ENCODE measurements at regions not wholly inside any gene's neighbourhood (a gene's known extent, or its start where the extent isn't known, plus 50 kb on each side); places are given as distances from the start of the nearest gene placed in this dataset.

DNA sequence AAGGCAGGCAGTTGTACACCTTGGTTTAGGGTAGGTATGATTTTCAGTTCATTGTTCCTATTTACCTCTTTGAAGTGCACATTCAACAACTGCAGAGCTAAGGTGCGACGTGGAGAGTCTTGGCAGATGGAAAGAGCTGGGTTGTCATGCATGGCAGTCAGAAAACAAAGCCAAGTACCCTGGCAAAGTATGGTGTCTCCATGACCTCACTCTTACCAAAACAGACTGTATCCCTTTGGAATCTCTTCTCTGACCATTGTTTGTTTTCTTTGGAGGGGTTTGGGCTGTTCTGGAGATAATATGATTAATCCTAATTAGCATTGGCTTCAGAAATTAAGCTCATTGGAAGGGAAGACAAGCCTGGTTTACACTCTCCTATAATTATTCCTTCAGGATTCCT lies 665.7 kb downstream of the DNAH5 start:
- Histone ChIP-seq H3K4me3 (ENCODE audit: low read depth, low read length) (no peak overlapping the region), H3K9me3 (ENCODE audit: control insufficient read depth, insufficient read depth, low read depth, low read length) (no peaks in the 10 kb centered on the region), H3K27me3 (ENCODE audit: control insufficient read depth, insufficient read depth, low read length) (no peaks in the 10 kb centered on the region), H3K4me1 (ENCODE audit: control insufficient read depth, insufficient read depth, low read length) (no peaks in the 10 kb centered on the region), H3K36me3 (ENCODE audit: control insufficient read depth, insufficient read depth, low read length) (no peaks in the 10 kb centered on the region), H3K9ac (ENCODE audit: low read length) (no peak overlapping the region), H3K27ac (ENCODE audit: low read depth, low read length) (no peak overlapping the region)

DNA sequence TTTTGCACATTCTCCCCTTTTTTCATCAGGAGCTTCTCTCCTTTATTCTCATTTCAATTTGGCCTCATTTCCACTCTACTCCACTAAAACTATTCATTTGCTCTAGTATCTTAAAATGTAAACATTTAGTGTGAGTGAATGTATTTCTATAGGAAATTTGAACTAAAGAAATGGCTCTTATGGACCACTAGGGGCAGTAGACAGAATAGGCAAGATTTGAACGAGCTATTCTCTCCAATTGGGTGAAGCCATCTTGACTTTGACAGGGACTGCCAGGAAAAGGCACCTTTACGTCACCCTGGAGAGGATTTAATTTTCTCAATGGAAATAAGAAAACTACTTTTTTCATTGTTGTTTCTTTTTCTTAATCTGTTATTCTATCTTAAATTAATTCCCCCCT lies 666.3 kb downstream of the DNAH5 start:
- no peak overlapping the region for H3K9ac ChIP-seq (ENCODE audit: low read length)
- H3K4me3 ChIP-seq (ENCODE audit: low read depth, low read length), result no peak overlapping the region
- no peaks in the 10 kb centered on the region for H3K9me3 ChIP-seq (ENCODE audit: control insufficient read depth, insufficient read depth, low read depth, low read length)
- no peaks in the 10 kb centered on the region for H3K36me3 ChIP-seq (ENCODE audit: control insufficient read depth, insufficient read depth, low read length)
- no peaks in the 10 kb centered on the region for H3K4me1 ChIP-seq (ENCODE audit: control insufficient read depth, insufficient read depth, low read length)
- no peaks in the 10 kb centered on the region for H3K27me3 ChIP-seq (ENCODE audit: control insufficient read depth, insufficient read depth, low read length)
- H3K27ac ChIP-seq (ENCODE audit: low read depth, low read length), result no peak overlapping the region

DNA sequence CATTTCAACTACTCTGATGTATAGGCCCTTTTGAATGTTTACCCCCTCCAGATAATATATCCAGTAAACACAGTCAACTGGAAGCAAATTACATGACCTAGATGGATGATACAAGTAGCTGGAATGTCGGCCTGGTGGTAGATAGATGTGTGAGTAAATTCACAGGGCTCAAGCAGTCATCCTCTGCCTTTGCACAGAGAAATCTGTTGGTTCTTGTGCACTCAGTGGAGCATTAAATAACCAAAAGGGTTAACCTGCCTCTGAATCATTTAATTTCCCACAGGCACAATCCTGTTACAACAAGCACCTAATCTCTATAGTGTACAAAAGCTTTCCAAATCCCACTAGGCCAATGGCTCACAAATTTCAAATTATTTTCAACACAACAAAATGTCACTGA lies 668.3 kb downstream of the DNAH5 start:
- Histone ChIP-seq H3K4me1 (ENCODE audit: control insufficient read depth, insufficient read depth, low read length) (no peaks in the 10 kb centered on the region), H3K4me3 (ENCODE audit: low read depth, low read length) (no peak overlapping the region), H3K9ac (ENCODE audit: low read length) (no peak overlapping the region), H3K9me3 (ENCODE audit: control insufficient read depth, insufficient read depth, low read depth, low read length) (no peaks in the 10 kb centered on the region), H3K27me3 (ENCODE audit: control insufficient read depth, insufficient read depth, low read length) (no peaks in the 10 kb centered on the region), H3K36me3 (ENCODE audit: control insufficient read depth, insufficient read depth, low read length) (no peaks in the 10 kb centered on the region), H3K27ac (ENCODE audit: low read depth, low read length) (no peak overlapping the region)

DNA sequence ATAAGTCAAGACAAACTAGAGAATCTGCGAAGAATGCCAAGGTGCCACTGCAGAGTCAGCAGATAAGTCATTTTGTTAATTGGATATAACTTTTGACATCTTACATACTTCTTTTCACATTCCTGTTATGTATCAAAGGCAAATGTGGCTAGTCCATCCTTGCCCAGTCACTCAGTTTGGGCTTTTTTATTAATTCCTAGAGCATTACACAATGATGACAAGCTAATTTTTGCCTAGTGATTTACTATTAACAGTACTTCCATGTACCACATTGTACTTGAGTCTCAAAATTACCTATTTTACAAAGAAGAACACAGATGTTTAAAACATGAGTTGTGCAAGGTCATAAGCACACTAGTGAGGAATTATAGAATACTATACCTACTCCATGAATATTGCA lies 680.8 kb downstream of the DNAH5 start:
- Histone ChIP-seq H3K27me3 (ENCODE audit: control insufficient read depth, insufficient read depth, low read length) (no peaks in the 10 kb centered on the region), H3K27ac (ENCODE audit: low read depth, low read length) (no peak overlapping the region), H3K9ac (ENCODE audit: low read length) (no peak overlapping the region), H3K4me3 (ENCODE audit: low read depth, low read length) (no peak overlapping the region), H3K36me3 (ENCODE audit: control insufficient read depth, insufficient read depth, low read length) (no peaks in the 10 kb centered on the region), H3K9me3 (ENCODE audit: control insufficient read depth, insufficient read depth, low read depth, low read length) (no peaks in the 10 kb centered on the region), H3K4me1 (ENCODE audit: control insufficient read depth, insufficient read depth, low read length) (no peaks in the 10 kb centered on the region)

DNA sequence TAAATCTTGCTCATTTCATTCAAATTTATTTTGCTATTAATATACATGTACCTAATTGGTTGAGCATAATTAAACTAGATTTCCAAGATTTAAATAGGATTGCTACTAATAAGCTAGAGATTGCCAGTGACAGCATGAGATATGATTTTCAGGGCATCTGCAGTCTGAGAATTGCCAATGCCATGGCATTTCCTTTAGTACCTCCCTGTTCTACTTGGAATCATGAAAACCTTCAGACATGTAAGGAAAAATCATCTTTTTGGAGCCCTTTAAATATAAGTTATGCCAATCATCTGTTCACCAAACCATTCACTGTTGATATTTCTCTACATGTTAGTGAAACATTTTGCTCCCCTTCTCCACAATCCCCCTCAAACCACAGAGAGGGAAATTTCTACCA lies 691.4 kb downstream of the DNAH5 start:
- no peak overlapping the region for H3K27ac ChIP-seq (ENCODE audit: low read depth, low read length)

DNA sequence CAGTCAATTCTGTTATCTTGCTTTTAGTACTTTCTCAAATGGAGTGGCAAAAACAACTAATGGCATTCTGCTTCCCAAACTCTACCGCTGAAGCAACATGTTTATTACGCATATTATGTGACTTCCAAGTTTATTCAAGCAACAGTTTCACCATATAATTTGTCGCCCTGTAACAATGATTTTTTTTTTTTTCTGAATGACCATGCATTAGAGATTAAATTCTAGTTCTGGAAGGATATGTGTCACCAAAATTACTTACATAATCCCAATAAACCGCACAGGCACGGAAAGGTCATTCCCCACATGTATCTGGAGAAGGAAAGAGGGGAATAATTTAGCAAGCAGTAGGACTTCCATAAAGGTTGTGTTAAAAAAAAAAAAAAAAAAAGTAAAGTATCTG lies 691.8 kb downstream of the DNAH5 start:
- Histone ChIP-seq H3K4me1 (ENCODE audit: control insufficient read depth, insufficient read depth, low read length) (no peaks in the 10 kb centered on the region), H3K4me3 (ENCODE audit: low read depth, low read length) (no peak overlapping the region), H3K27me3 (ENCODE audit: control insufficient read depth, insufficient read depth, low read length) (no peaks in the 10 kb centered on the region), H3K9me3 (ENCODE audit: control insufficient read depth, insufficient read depth, low read depth, low read length) (no peaks in the 10 kb centered on the region), H3K9ac (ENCODE audit: low read length) (no peak overlapping the region), H3K27ac (ENCODE audit: low read depth, low read length) (no peak overlapping the region), H3K36me3 (ENCODE audit: control insufficient read depth, insufficient read depth, low read length) (no peaks in the 10 kb centered on the region)

More for the DNA sequence above, 691.4 kb downstream of the DNAH5 start:
- H3K4me1 ChIP-seq (ENCODE audit: control insufficient read depth, insufficient read depth, low read length), result no peaks in the 10 kb centered on the region
- H3K36me3 ChIP-seq (ENCODE audit: control insufficient read depth, insufficient read depth, low read length), result no peaks in the 10 kb centered on the region
- H3K27me3 ChIP-seq (ENCODE audit: control insufficient read depth, insufficient read depth, low read length), result no peaks in the 10 kb centered on the region
- no peak overlapping the region for H3K9ac ChIP-seq (ENCODE audit: low read length)
- no peaks in the 10 kb centered on the region for H3K9me3 ChIP-seq (ENCODE audit: control insufficient read depth, insufficient read depth, low read depth, low read length)
- H3K4me3 ChIP-seq (ENCODE audit: low read depth, low read length), result no peak overlapping the region

DNA sequence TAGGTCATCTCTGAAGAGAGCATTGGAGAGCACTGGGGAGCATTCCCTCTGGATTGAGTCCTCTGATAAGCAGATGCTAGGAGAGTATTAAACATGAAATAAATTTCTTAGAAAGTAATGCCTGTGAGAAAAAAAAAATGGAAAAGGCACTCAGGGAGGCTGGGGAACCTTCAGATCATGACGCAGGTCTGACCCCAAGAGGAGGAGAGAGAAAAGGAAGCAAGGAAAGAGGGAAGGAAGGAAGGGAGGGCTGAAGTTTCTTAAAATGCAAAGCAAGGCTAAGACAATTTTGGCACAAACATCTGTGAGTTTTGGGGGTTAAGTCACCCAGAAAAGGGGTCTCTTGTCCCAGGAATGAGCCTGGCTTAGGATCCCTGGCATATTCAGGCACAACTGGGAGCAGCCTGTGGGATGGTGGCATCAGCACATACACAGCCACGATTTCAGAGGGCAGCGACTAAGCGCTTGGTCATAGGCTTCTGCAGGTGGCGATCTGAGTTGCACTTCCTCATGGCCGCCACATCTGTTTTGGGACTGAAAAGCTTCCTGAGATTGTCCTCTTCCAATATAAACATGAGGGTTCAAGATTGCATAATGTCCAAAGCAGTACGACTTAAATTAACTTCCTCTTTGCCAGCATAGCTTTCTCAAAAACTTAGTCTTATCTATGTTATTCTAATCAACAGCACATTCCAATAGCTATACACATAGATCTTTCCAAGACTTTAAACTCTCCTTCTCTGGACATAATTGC lies 692.7 kb downstream of the DNAH5 start:
- Histone ChIP-seq H3K4me1 (ENCODE audit: control insufficient read depth, insufficient read depth, low read length) (no peaks in the 10 kb centered on the region), H3K4me3 (ENCODE audit: low read depth, low read length) (no peak overlapping the region), H3K27me3 (ENCODE audit: control insufficient read depth, insufficient read depth, low read length) (no peaks in the 10 kb centered on the region), H3K9ac (ENCODE audit: low read length) (no peak overlapping the region), H3K9me3 (ENCODE audit: control insufficient read depth, insufficient read depth, low read depth, low read length) (no peaks in the 10 kb centered on the region), H3K27ac (ENCODE audit: low read depth, low read length) (no peak overlapping the region), H3K36me3 (ENCODE audit: control insufficient read depth, insufficient read depth, low read length) (no peaks in the 10 kb centered on the region)

DNA sequence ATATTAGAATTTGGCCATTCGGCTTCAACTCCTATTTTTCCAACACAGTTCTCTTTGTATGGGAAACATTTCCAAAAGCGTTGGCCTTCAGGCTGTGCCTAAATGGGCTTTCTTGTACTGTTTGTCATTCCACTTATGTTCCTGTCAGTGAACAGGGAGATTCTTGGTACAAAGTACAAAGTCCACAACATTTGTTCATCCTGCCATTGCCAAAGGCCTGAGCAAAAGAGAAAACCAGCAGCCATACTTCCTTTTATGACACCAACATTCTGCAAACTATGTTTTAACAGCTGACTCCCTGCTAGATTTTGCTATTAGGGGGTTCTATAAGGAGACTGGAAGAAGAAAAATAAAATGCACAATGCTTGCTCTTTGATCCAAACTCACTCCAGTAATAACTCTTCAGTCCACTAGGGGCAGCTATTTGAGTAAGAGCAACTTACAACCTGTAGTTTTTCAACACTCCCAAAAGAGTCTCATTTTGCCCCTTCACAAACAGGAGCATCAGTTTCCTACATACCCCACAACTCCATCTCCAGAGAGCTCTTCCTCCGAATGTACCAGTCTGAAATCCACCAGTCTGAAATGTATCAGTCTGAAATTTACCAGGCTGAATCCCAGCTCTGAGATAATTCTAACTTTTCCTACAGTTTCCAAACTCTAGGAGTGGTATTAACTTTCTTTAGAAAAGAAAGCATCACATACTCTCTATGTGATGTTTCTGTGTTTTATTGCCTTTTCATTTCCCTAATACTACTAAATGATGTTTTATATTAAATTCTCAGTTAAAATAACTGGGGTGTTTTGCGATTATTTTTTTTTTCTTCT lies 693.8 kb downstream of the DNAH5 start:
- Histone ChIP-seq H3K27ac (ENCODE audit: low read depth, low read length) (no peak overlapping the region), H3K9ac (ENCODE audit: low read length) (no peak overlapping the region), H3K36me3 (ENCODE audit: control insufficient read depth, insufficient read depth, low read length) (no peaks in the 10 kb centered on the region), H3K9me3 (ENCODE audit: control insufficient read depth, insufficient read depth, low read depth, low read length) (no peaks in the 10 kb centered on the region), H3K27me3 (ENCODE audit: control insufficient read depth, insufficient read depth, low read length) (no peaks in the 10 kb centered on the region), H3K4me3 (ENCODE audit: low read depth, low read length) (no peak overlapping the region), H3K4me1 (ENCODE audit: control insufficient read depth, insufficient read depth, low read length) (peaks cover 6% of the 10 kb centered on the region)

DNA sequence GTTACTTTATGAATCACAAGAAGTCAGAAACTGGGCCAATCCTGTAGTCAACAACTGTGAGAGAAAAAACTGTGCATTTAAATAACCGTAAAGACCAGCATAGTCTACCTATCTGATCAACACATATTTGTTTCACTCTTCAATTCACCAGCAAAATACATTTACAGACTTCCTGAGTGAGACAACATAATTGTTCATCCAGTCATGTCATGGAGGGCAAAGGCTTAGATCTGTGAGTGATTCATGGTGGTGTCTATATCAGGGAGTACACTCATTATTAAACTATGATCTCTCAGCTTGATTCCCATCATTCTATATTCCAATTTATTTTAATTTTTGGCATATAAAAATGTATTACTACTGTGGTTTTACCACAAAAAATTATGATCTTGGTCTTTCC lies 694.6 kb downstream of the DNAH5 start:
- Histone ChIP-seq H3K36me3 (ENCODE audit: control insufficient read depth, insufficient read depth, low read length) (no peaks in the 10 kb centered on the region), H3K4me1 (ENCODE audit: control insufficient read depth, insufficient read depth, low read length) (peaks cover 6% of the 10 kb centered on the region), H3K27me3 (ENCODE audit: control insufficient read depth, insufficient read depth, low read length) (no peaks in the 10 kb centered on the region), H3K4me3 (ENCODE audit: low read depth, low read length) (no peak overlapping the region), H3K27ac (ENCODE audit: low read depth, low read length) (no peak overlapping the region), H3K9ac (ENCODE audit: low read length) (no peak overlapping the region), H3K9me3 (ENCODE audit: control insufficient read depth, insufficient read depth, low read depth, low read length) (0 out of 2 replicates have a peak, but pooled peaks cover under 1% of the 10 kb centered on the region)

DNA sequence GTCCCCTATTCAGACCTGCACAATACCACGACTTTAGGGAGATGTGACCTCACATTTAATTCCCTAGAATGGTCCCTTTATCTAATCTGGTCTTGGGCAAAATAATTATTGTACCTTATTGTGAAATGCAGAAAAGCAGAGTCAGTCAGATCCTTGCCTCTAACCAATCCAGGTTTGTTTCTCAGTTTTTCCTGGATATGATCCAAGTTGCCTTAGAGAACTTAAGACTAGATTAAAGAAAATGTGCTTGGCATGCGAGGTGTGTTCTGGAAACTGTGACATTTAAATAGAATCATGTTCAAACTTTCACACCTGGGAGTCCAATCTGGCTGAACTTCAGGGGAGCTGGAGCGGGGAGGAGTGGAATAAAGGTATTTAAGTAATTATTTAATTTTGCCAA lies 696.2 kb downstream of the DNAH5 start:
- Histone ChIP-seq H3K4me3 (ENCODE audit: low read depth, low read length) (no peak overlapping the region), H3K4me1 (ENCODE audit: control insufficient read depth, insufficient read depth, low read length) (peaks cover 6% of the 10 kb centered on the region), H3K27ac (ENCODE audit: low read depth, low read length) (no peak overlapping the region), H3K9ac (ENCODE audit: low read length) (no peak overlapping the region), H3K9me3 (ENCODE audit: control insufficient read depth, insufficient read depth, low read depth, low read length) (peaks cover 13% of the 10 kb centered on the region), H3K27me3 (ENCODE audit: control insufficient read depth, insufficient read depth, low read length) (no peaks in the 10 kb centered on the region), H3K36me3 (ENCODE audit: control insufficient read depth, insufficient read depth, low read length) (no peaks in the 10 kb centered on the region)

DNA sequence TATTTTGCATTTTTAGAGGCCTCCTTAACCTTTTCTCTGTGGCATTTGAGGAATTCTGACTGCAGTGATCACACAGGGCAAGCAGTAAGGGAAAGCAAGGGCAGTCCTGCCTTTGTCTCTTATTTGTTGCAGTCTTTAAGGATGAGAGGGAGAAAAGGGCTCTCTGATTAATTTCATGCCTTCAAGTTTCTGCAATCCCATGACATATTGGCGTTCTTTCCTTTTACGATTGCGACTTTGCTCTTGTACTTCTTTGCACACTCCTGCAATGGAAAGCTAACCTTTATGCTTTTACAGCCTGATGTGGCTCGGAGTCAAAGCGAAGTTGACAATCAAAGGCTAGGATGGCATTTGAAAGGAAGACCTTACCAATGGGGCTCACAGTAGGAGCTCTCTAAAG lies 698.4 kb downstream of the DNAH5 start:
- Histone ChIP-seq H3K9ac (ENCODE audit: low read length) (peak overlapping the region; percentile 16), H3K36me3 (ENCODE audit: control insufficient read depth, insufficient read depth, low read length) (no peaks in the 10 kb centered on the region), H3K4me1 (ENCODE audit: control insufficient read depth, insufficient read depth, low read length) (peaks cover 6% of the 10 kb centered on the region), H3K27ac (ENCODE audit: low read depth, low read length) (no peak overlapping the region), H3K27me3 (ENCODE audit: control insufficient read depth, insufficient read depth, low read length) (no peaks in the 10 kb centered on the region), H3K9me3 (ENCODE audit: control insufficient read depth, insufficient read depth, low read depth, low read length) (peaks cover 13% of the 10 kb centered on the region), H3K4me3 (ENCODE audit: low read depth, low read length) (no peak overlapping the region; the same call in 1 of the 2 replicates)

All from HUES6 (cell line).